WTC11 (cell line): ENCODE measurements at regions not wholly inside any gene's neighbourhood (a gene's known extent, or its start where the extent isn't known, plus 50 kb on each side); places are given as distances from the start of the nearest gene placed in this dataset.
A peak's percentile ranks its signal among the peaks of the same experiment; 100 is the strongest.

ENCODE experiments used
- ATAC-seq: fragments of 200-7000 bp; cut with Tn5 transposase; 2 replicates; pipeline ENCODE4 v1.10.0; 2021; ENCODE audit warnings: mild to moderate bottlenecking, moderate library complexity
- CTCF ChIA-PET: fragments of 300-600 bp; sonication (Branson Sonifier 250); formaldehyde crosslinking; loops from one replicate; lab custom pipeline; 2021; ENCODE audit warnings: antibody characterized with exemption; lab: Charles Lee
- POLR2A ChIA-PET: fragments of 350-600 bp; sonication (Branson Sonifier 250); formaldehyde crosslinking; loops from one replicate; lab custom pipeline; 2021; ENCODE audit warnings: antibody characterized with exemption; lab: Charles Lee
- DNase-seq: peaks from one replicate; pipeline ENCODE4 v3.0.0; 2021; ENCODE audit warnings: low spot score
- H3K27ac Mint-ChIP-seq: 2 replicates; pipeline ENCODE4 v1.8.0; 2021; ENCODE audit warnings: mixed read lengths
- H3K27me3 Mint-ChIP-seq: 2 replicates; pipeline ENCODE4 v1.8.0; 2021; ENCODE audit warnings: low read depth, mild to moderate bottlenecking, moderate library complexity, mixed read lengths
- H3K36me3 Mint-ChIP-seq: 2 replicates; pipeline ENCODE4 v1.8.0; 2021; ENCODE audit warnings: mixed read lengths
- H3K4me1 Mint-ChIP-seq: 2 replicates; pipeline ENCODE4 v1.8.0; 2022; ENCODE audit warnings: mixed read lengths
- H3K4me3 Mint-ChIP-seq: 2 replicates; pipeline ENCODE4 v1.8.0; 2021; ENCODE audit warnings: mild to moderate bottlenecking, moderate library complexity, mixed read lengths
- H3K9me3 Mint-ChIP-seq: 2 replicates; pipeline ENCODE4 v1.8.0; 2021; ENCODE audit warnings: mixed read lengths
- CREB1 ChIP-seq: sonication (generic); formaldehyde crosslinking; IDR thresholded peaks from 2 replicates; pipeline ENCODE4 v1.8.0; 2023; ENCODE audit warnings: mild to moderate bottlenecking, missing genetic modification reagents
- FOXJ3 ChIP-seq: sonication (generic); formaldehyde crosslinking; IDR thresholded peaks from 2 replicates; pipeline ENCODE4 v1.9.0; 2021; ENCODE audit warnings: missing genetic modification reagents, mild to moderate bottlenecking, borderline replicate concordance
- GRHL2 ChIP-seq: fragments of 250-450 bp; sonication (Bioruptor Pico); IDR thresholded peaks from 2 replicates; pipeline ENCODE4 v1.8.0; 2022; ENCODE audit warnings: mild to moderate bottlenecking, moderate library complexity; ENCODE audit not compliant: insufficient replicate concordance, severe bottlenecking
- GTF2I ChIP-seq: fragments of 250-450 bp; sonication (Bioruptor Pico); conservative IDR thresholded peaks from 2 replicates; pipeline ENCODE4 v1.4.0; 2021; ENCODE audit warnings: mild to moderate bottlenecking
- MXD4 ChIP-seq: fragments of 250-450 bp; sonication (Bioruptor Pico); IDR thresholded peaks from 2 replicates; pipeline ENCODE4 v1.8.0; 2021; ENCODE audit warnings: mild to moderate bottlenecking, moderate library complexity, borderline replicate concordance
- NR1H2 ChIP-seq: sonication (generic); formaldehyde crosslinking; IDR thresholded peaks from 2 replicates; pipeline ENCODE4 v1.9.0; 2021; ENCODE audit warnings: mild to moderate bottlenecking, moderate library complexity, missing genetic modification reagents
- SMAD4 ChIP-seq: sonication (generic); formaldehyde crosslinking; IDR thresholded peaks from 2 replicates; pipeline ENCODE4 v1.8.0; 2022; ENCODE audit warnings: mild to moderate bottlenecking, missing genetic modification reagents
- TEAD4 ChIP-seq: sonication (generic); formaldehyde crosslinking; IDR thresholded peaks from 2 replicates; pipeline ENCODE4 v1.8.0; 2022; ENCODE audit warnings: mild to moderate bottlenecking, missing genetic modification reagents
- ZNF671 ChIP-seq: fragments of 250-450 bp; sonication (Bioruptor Pico); IDR thresholded peaks from 2 replicates; pipeline ENCODE4 v1.8.0; 2021; ENCODE audit warnings: mild to moderate bottlenecking
- TF ChIP-seq, protein P1 (sequence below): fragments of 250-450 bp; sonication (Bioruptor Pico); conservative IDR thresholded peaks from 2 replicates; pipeline ENCODE4 v1.9.0; 2021; ENCODE audit warnings: mild to moderate bottlenecking
- TF ChIP-seq, protein P2 (sequence below): sonication (generic); formaldehyde crosslinking; IDR thresholded peaks from 2 replicates; pipeline ENCODE4 v1.8.1; 2022; ENCODE audit warnings: mild to moderate bottlenecking, moderate library complexity, missing genetic modification reagents
- TF ChIP-seq, protein P3 (sequence below): sonication (generic); formaldehyde crosslinking; IDR thresholded peaks from 2 replicates; pipeline ENCODE4 v1.8.0; 2022; ENCODE audit warnings: mild to moderate bottlenecking, missing genetic modification reagents
- TF ChIP-seq, protein P4 (sequence below): sonication (generic); formaldehyde crosslinking; IDR thresholded peaks from 2 replicates; pipeline ENCODE4 v1.8.0; 2022; ENCODE audit warnings: missing genetic modification reagents
- TF ChIP-seq, protein P5 (sequence below): fragments of 200-600 bp; IDR thresholded peaks from 2 replicates; pipeline ENCODE4 v1.8.0; 2022; ENCODE audit warnings: antibody characterized with exemption

DNA sequence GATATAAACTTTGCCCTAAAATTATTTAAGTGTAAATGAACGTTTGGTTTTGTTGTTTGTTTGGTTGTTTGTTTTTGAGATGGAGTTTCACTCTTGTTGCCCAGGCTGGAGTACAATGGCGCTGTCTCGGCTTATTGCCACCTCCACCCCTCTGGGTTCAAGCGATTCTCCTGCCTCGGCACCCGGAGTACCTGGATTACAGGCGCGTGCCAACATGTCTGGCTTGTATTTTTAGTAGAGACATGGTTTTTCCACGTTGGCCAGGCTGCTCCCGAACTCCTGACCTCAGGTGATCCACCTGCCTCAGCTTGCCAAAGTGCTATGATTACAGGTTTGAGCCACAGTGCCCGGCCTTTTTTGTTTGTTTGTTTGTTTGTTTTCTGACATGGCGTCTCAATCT is 87.9 kb upstream of the CHD2 start:
- no peak overlapping the region for H3K27ac Mint-ChIP-seq
- ChIA-PET CTCF (interaction anchor here (1.2 to 4.9 kb wide), 3 partner anchors 88 to 218 kb away, joined by 4 to 24 read pairs (median 5); partner anchors contain the start of gene CHD2), POLR2A (interaction anchor here (0.9 to 5.4 kb wide), 3 partner anchors 20 to 89 kb away, joined by 3 to 191 read pairs (median 63); partner anchors contain the start of gene CHD2)
- H3K36me3 Mint-ChIP-seq, result no peaks in the 10 kb centered on the region
- no peaks in the 10 kb centered on the region for H3K9me3 Mint-ChIP-seq
- no peak for DNase-seq
- TF ChIP-seq ZNF671 (CRISPR knock-in tag), result no peak
- TF ChIP-seq, protein P1, sequence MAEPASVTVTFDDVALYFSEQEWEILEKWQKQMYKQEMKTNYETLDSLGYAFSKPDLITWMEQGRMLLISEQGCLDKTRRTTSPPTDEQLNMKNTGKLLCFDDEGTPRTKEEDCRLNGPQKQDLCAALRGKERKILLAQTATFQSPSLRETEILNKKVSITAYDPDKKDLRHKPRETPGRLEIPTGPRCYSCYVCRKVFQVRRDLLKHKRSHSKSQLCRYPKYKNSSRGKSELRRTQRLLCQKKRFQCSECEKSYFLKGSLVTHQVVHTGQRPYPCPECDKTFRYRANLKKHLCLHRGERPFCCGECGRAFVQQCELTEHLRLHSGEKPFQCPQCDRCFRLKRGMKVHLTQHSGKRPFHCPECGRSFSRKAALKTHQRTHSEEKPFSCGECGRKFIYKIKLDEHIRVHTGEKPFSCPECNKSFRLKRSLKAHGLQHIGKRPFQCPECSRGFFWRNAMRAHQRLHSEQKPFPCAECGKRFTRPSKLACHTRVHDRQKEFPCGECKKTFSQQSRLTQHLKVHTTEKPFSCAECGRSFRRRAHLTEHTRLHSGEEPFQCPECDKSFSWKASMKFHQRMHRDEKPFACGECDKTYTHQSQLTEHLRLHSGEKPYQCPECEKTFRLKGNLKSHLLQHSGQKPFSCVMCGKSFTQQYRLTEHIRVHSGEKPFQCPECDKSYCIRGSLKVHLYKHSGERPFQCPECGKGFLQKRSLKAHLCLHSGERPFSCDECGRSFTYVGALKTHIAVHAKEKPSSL (CRISPR knock-in tag), result no peak
- no peak for ATAC-seq
- no peak overlapping the region for H3K4me3 Mint-ChIP-seq
- no peaks in the 10 kb centered on the region for H3K27me3 Mint-ChIP-seq
- peaks cover 43% of the 10 kb centered on the region for H3K4me1 Mint-ChIP-seq

DNA sequence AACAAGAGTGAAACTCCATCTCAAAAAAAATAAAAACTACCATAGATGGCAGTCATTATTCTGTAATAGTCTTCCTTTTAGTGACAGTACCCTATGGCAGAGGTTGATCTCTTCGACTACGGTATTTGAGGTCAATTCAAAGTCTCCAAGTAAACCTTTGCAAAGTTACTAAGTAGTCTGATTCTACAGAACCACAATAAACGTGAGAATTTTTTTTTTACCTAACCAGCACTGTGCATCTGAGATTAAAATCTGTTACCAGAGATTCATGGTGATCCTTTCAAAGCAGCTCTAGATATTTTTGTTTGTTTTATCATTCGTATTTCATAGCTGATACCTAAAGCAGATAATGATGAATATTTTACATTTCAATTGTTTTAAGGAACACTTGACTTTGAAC is 86.6 kb upstream of the CHD2 start:
- no peak overlapping the region for H3K4me3 Mint-ChIP-seq
- H3K36me3 Mint-ChIP-seq, result no peaks in the 10 kb centered on the region
- TF ChIP-seq GTF2I (CRISPR knock-in tag) (no peak), CREB1 (CRISPR knock-in tag) (no peak), FOXJ3 (no peak)
- TF ChIP-seq, protein P2, sequence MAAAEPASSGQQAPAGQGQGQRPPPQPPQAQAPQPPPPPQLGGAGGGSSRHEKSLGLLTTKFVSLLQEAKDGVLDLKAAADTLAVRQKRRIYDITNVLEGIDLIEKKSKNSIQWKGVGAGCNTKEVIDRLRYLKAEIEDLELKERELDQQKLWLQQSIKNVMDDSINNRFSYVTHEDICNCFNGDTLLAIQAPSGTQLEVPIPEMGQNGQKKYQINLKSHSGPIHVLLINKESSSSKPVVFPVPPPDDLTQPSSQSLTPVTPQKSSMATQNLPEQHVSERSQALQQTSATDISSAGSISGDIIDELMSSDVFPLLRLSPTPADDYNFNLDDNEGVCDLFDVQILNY (CRISPR knock-in tag), result no peak
- TF ChIP-seq, all 79 proteins: peak for 0
- ATAC-seq (no peak), DNase-seq (no peak)
- Mint-ChIP-seq H3K27ac (no peak overlapping the region), H3K4me1 (peaks cover 47% of the 10 kb centered on the region), H3K9me3 (no peaks in the 10 kb centered on the region), H3K27me3 (no peaks in the 10 kb centered on the region)
- POLR2A ChIA-PET, result interaction anchor here (0.6 to 1.6 kb wide), 2 partner anchors 44 to 69 kb away, joined by 3 to 5 read pairs; no protein-coding TSS in a partner anchor
- CTCF ChIA-PET, result no interaction called here

DNA sequence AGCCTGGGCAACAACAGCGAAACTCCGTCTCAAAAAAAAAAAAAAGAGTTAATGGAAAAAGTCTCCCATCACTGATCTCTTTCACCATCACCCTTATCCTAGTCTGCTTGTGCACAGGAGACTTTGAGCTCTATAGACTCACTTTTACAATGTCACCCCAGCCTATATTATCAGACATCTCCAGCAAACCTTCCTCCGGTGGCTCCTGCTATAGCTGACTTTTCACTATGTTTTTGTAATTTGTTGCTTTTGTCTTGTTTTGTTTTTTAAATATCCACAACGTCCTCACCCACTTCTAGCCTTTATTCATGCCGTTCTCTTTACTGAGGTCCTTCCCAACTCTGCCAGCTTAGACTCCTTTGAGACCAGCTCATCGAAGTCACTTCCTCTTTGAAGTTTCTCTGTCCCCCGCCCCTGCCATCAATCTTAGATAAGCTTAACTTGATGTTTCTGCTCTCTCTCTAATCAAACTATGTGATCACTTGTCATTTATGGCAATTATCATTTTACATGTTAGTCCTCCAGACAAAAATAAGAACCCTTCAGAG is 82.7 kb upstream of the CHD2 start:
- peaks cover 54% of the 10 kb centered on the region for H3K4me1 Mint-ChIP-seq

More for the DNA sequence above, 82.7 kb upstream of the CHD2 start:
- ATAC-seq (no peak), DNase-seq (no peak)
- CTCF ChIA-PET, result interaction anchor here (0.7 kb wide), 1 partner anchor 14 kb away, joined by 3 read pairs; no protein-coding TSS in a partner anchor
- TF ChIP-seq CREB1 (CRISPR knock-in tag), result no peak
- no peak for TF ChIP-seq NR1H2 (CRISPR knock-in tag)
- TF ChIP-seq SMAD4, result no peak
- no peak for TF ChIP-seq TEAD4 (CRISPR knock-in tag)
- TF ChIP-seq, protein P3, sequence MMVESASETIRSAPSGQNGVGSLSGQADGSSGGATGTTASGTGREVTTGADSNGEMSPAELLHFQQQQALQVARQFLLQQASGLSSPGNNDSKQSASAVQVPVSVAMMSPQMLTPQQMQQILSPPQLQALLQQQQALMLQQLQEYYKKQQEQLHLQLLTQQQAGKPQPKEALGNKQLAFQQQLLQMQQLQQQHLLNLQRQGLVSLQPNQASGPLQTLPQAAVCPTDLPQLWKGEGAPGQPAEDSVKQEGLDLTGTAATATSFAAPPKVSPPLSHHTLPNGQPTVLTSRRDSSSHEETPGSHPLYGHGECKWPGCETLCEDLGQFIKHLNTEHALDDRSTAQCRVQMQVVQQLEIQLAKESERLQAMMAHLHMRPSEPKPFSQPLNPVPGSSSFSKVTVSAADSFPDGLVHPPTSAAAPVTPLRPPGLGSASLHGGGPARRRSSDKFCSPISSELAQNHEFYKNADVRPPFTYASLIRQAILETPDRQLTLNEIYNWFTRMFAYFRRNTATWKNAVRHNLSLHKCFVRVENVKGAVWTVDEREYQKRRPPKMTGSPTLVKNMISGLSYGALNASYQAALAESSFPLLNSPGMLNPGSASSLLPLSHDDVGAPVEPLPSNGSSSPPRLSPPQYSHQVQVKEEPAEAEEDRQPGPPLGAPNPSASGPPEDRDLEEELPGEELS (CRISPR knock-in tag), result no peak
- TF ChIP-seq, protein P4, sequence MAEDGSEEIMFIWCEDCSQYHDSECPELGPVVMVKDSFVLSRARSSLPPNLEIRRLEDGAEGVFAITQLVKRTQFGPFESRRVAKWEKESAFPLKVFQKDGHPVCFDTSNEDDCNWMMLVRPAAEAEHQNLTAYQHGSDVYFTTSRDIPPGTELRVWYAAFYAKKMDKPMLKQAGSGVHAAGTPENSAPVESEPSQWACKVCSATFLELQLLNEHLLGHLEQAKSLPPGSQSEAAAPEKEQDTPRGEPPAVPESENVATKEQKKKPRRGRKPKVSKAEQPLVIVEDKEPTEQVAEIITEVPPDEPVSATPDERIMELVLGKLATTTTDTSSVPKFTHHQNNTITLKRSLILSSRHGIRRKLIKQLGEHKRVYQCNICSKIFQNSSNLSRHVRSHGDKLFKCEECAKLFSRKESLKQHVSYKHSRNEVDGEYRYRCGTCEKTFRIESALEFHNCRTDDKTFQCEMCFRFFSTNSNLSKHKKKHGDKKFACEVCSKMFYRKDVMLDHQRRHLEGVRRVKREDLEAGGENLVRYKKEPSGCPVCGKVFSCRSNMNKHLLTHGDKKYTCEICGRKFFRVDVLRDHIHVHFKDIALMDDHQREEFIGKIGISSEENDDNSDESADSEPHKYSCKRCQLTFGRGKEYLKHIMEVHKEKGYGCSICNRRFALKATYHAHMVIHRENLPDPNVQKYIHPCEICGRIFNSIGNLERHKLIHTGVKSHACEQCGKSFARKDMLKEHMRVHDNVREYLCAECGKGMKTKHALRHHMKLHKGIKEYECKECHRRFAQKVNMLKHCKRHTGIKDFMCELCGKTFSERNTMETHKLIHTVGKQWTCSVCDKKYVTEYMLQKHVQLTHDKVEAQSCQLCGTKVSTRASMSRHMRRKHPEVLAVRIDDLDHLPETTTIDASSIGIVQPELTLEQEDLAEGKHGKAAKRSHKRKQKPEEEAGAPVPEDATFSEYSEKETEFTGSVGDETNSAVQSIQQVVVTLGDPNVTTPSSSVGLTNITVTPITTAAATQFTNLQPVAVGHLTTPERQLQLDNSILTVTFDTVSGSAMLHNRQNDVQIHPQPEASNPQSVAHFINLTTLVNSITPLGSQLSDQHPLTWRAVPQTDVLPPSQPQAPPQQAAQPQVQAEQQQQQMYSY, result no peak
- TF ChIP-seq GRHL2, result no peak
- no peak for TF ChIP-seq MXD4 (CRISPR knock-in tag)
- TF ChIP-seq, protein P5, sequence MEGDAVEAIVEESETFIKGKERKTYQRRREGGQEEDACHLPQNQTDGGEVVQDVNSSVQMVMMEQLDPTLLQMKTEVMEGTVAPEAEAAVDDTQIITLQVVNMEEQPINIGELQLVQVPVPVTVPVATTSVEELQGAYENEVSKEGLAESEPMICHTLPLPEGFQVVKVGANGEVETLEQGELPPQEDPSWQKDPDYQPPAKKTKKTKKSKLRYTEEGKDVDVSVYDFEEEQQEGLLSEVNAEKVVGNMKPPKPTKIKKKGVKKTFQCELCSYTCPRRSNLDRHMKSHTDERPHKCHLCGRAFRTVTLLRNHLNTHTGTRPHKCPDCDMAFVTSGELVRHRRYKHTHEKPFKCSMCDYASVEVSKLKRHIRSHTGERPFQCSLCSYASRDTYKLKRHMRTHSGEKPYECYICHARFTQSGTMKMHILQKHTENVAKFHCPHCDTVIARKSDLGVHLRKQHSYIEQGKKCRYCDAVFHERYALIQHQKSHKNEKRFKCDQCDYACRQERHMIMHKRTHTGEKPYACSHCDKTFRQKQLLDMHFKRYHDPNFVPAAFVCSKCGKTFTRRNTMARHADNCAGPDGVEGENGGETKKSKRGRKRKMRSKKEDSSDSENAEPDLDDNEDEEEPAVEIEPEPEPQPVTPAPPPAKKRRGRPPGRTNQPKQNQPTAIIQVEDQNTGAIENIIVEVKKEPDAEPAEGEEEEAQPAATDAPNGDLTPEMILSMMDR, result no peak
- TF ChIP-seq, protein P1 (CRISPR knock-in tag), result no peak
- Mint-ChIP-seq H3K36me3 (no peaks in the 10 kb centered on the region), H3K27ac (peak overlapping the region; percentile 1; the same call in 1 of the 2 replicates), H3K4me3 (no peak overlapping the region), H3K9me3 (no peaks in the 10 kb centered on the region), H3K27me3 (no peaks in the 10 kb centered on the region)
- POLR2A ChIA-PET, result interaction anchor here (1.8 kb wide), 1 partner anchor 65 kb away, joined by 6 read pairs; no protein-coding TSS in a partner anchor
